ENCODE measurements at regions not wholly inside any gene's neighbourhood (a gene's known extent, or its start where the extent isn't known, plus 50 kb on each side); places are given as distances from the start of the nearest gene placed in this dataset.
A peak's percentile ranks its signal among the peaks of the same experiment; 100 is the strongest.

- H3K4me1 ChIP-seq (ENCODE audit: insufficient read depth): no peaks in the 10 kb centered on the region
- Mint-ChIP-seq H3K9me3 (peaks cover 1% of the 10 kb centered on the region; the same call in 1 of the 3 replicates), H3K36me3 (ENCODE audit: low read depth) (no peaks in the 10 kb centered on the region)
Observed at GRCh38 chr5:128842241-128842640, 123.0 kb upstream of the SLC27A6 start.

GRCh38 chr5:128844354-128844923 lies 120.8 kb upstream of the SLC27A6 start:
- H3K27ac Mint-ChIP-seq: no peak overlapping the region
- no peak for ATAC-seq
- H3K27ac ChIP-seq (ENCODE audit: low read depth): no peak overlapping the region

More at GRCh38 chr5:128842241-128842640, 123.0 kb upstream of the SLC27A6 start:
- H3K4me3 ChIP-seq: no peak overlapping the region
- H3K27me3 ChIP-seq (ENCODE audit: insufficient read depth): no peaks in the 10 kb centered on the region
- no peaks in the 10 kb centered on the region for H3K4me1 Mint-ChIP-seq
- H3K27me3 Mint-ChIP-seq (ENCODE audit: insufficient read depth, low read depth, poor library complexity): no peaks in the 10 kb centered on the region
- no peak overlapping the region for H3K27ac Mint-ChIP-seq
- no peaks in the 10 kb centered on the region for H3K9me2 ChIP-seq (ENCODE audit: insufficient read depth)
- no peak overlapping the region for H3K27ac ChIP-seq (ENCODE audit: low read depth)
- TF ChIP-seq STAT1 (IDR thresholded peaks at IDR 0.05; ENCODE audit: unreplicated experiment) (no peak), CTCF (conservative IDR thresholded peaks at IDR 0.05; ENCODE audit: low read depth in 2 of 2) (peak; percentile 13 to 37; a peak in 2 of 4 replicates)
- H3K4me3 Mint-ChIP-seq: no peak overlapping the region
- no peaks in the 10 kb centered on the region for H3K79me2 ChIP-seq (replicated peaks; ENCODE audit: insufficient read depth)
- DNase-seq (ENCODE audit: low spot score) (no peak), ATAC-seq (no peak)
- no peaks in the 10 kb centered on the region for H3K36me3 ChIP-seq (ENCODE audit: insufficient read depth)
- no peak overlapping the region for H3K4me2 ChIP-seq
- no peak overlapping the region for H2AFZ ChIP-seq
- H4K20me1 ChIP-seq (replicated peaks; ENCODE audit: insufficient read depth): no peaks in the 10 kb centered on the region
- H3F3A ChIP-seq (replicated peaks; ENCODE audit: low read depth): no peaks in the 10 kb centered on the region

More at GRCh38 chr5:128844354-128844923, 120.8 kb upstream of the SLC27A6 start:
- Histone ChIP-seq H3K4me1 (ENCODE audit: insufficient read depth) (no peaks in the 10 kb centered on the region), H3K4me3 (no peak overlapping the region), H3K4me2 (no peak overlapping the region), H3F3A (replicated peaks; ENCODE audit: low read depth) (no peaks in the 10 kb centered on the region), H3K36me3 (ENCODE audit: insufficient read depth) (no peaks in the 10 kb centered on the region), H4K20me1 (replicated peaks; ENCODE audit: insufficient read depth) (no peaks in the 10 kb centered on the region), H3K9me2 (ENCODE audit: insufficient read depth) (no peaks in the 10 kb centered on the region), H2AFZ (no peak overlapping the region), H3K79me2 (replicated peaks; ENCODE audit: insufficient read depth) (no peaks in the 10 kb centered on the region), H3K27me3 (ENCODE audit: insufficient read depth) (no peaks in the 10 kb centered on the region)
- Mint-ChIP-seq H3K9me3 (peaks cover 13% of the 10 kb centered on the region; the same call in 2 of the 3 replicates), H3K27me3 (ENCODE audit: insufficient read depth, low read depth, poor library complexity) (no peaks in the 10 kb centered on the region), H3K4me1 (no peaks in the 10 kb centered on the region), H3K36me3 (ENCODE audit: low read depth) (peaks cover 3% of the 10 kb centered on the region; the same call in 2 of the 3 replicates), H3K4me3 (no peak overlapping the region)
- peak; percentile 43 for DNase-seq (ENCODE audit: low spot score)
- TF ChIP-seq CTCF (conservative IDR thresholded peaks at IDR 0.05; ENCODE audit: low read depth in 2 of 2): peak in 1 of 2 experiments; percentile 43; a peak in 3 of 4 replicates
- no peak for TF ChIP-seq STAT1 (IDR thresholded peaks at IDR 0.05; ENCODE audit: unreplicated experiment)

Measured in GM23338 (cell line).